ENCODE measurements at regions not wholly inside any gene's neighbourhood (a gene's known extent, or its start where the extent isn't known, plus 50 kb on each side); places are given as distances from the start of the nearest gene placed in this dataset.

- Histone ChIP-seq H3K4me3 (ENCODE audit: insufficient read depth, low read length, poor library complexity, severe bottlenecking) (no peak overlapping the region), H3K36me3 (ENCODE audit: low read length) (no peaks in the 10 kb centered on the region), H3K9ac (ENCODE audit: low read length) (no peak overlapping the region), H3K4me2 (ENCODE audit: low read depth, low read length, poor library complexity, severe bottlenecking) (no peak overlapping the region), H2AFZ (ENCODE audit: low read depth, low read length, severe bottlenecking) (no peak overlapping the region), H3K79me2 (ENCODE audit: insufficient read depth, low read length) (no peaks in the 10 kb centered on the region), H3K9me3 (ENCODE audit: insufficient read depth, low read length) (no peaks in the 10 kb centered on the region), H3K9me2 (replicated peaks; ENCODE audit: insufficient read depth, low read length) (no peaks in the 10 kb centered on the region), H3K27ac (ENCODE audit: low read depth, low read length) (no peak overlapping the region), H3K27me3 (ENCODE audit: low read length) (no peaks in the 10 kb centered on the region), H4K20me1 (ENCODE audit: low read depth, low read length) (no peaks in the 10 kb centered on the region), H3F3A (ENCODE audit: insufficient read depth) (no peaks in the 10 kb centered on the region)
- TF ChIP-seq CTCF (IDR thresholded peaks at IDR 0.05; ENCODE audit: insufficient read depth, low read length, poor library complexity, severe bottlenecking): no peak
- no peak for TF ChIP-seq EZH2phosphoT487 (conservative IDR thresholded peaks at IDR 0.05; ENCODE audit: low read length)
Observed at GRCh38 chr17:79241616-79242015, 167.0 kb downstream of the ENGASE start.

GRCh38 chr17:79239205-79239604, 164.6 kb downstream of the ENGASE start:
- no peak for TF ChIP-seq EZH2phosphoT487 (conservative IDR thresholded peaks at IDR 0.05; ENCODE audit: low read length)
- TF ChIP-seq CTCF (IDR thresholded peaks at IDR 0.05; ENCODE audit: insufficient read depth, low read length, poor library complexity, severe bottlenecking): no peak
- no peak overlapping the region for H3K4me2 ChIP-seq (ENCODE audit: low read depth, low read length, poor library complexity, severe bottlenecking)
- H3F3A ChIP-seq (ENCODE audit: insufficient read depth): no peaks in the 10 kb centered on the region
- H3K79me2 ChIP-seq (ENCODE audit: insufficient read depth, low read length): no peaks in the 10 kb centered on the region
- no peak overlapping the region for H3K27ac ChIP-seq (ENCODE audit: low read depth, low read length)
- H3K9ac ChIP-seq (ENCODE audit: low read length): no peak overlapping the region
- H3K4me3 ChIP-seq (ENCODE audit: insufficient read depth, low read length, poor library complexity, severe bottlenecking): no peak overlapping the region
- H3K27me3 ChIP-seq (ENCODE audit: low read length): no peaks in the 10 kb centered on the region
- no peaks in the 10 kb centered on the region for H3K36me3 ChIP-seq (ENCODE audit: low read length)
- no peaks in the 10 kb centered on the region for H4K20me1 ChIP-seq (ENCODE audit: low read depth, low read length)
- no peaks in the 10 kb centered on the region for H3K9me2 ChIP-seq (replicated peaks; ENCODE audit: insufficient read depth, low read length)
- no peak overlapping the region for H2AFZ ChIP-seq (ENCODE audit: low read depth, low read length, severe bottlenecking)
- H3K9me3 ChIP-seq (ENCODE audit: insufficient read depth, low read length): no peaks in the 10 kb centered on the region

- Histone ChIP-seq H4K20me1 (ENCODE audit: low read depth, low read length) (no peaks in the 10 kb centered on the region), H3K36me3 (ENCODE audit: low read length) (no peaks in the 10 kb centered on the region), H3K27me3 (ENCODE audit: low read length) (no peaks in the 10 kb centered on the region), H2AFZ (ENCODE audit: low read depth, low read length, severe bottlenecking) (no peak overlapping the region), H3K9ac (ENCODE audit: low read length) (no peak overlapping the region), H3F3A (ENCODE audit: insufficient read depth) (no peaks in the 10 kb centered on the region), H3K9me2 (replicated peaks; ENCODE audit: insufficient read depth, low read length) (no peaks in the 10 kb centered on the region), H3K79me2 (ENCODE audit: insufficient read depth, low read length) (no peaks in the 10 kb centered on the region), H3K27ac (ENCODE audit: low read depth, low read length) (no peak overlapping the region), H3K4me3 (ENCODE audit: insufficient read depth, low read length, poor library complexity, severe bottlenecking) (no peak overlapping the region), H3K4me2 (ENCODE audit: low read depth, low read length, poor library complexity, severe bottlenecking) (no peak overlapping the region), H3K9me3 (ENCODE audit: insufficient read depth, low read length) (no peaks in the 10 kb centered on the region)
- no peak for TF ChIP-seq EZH2phosphoT487 (conservative IDR thresholded peaks at IDR 0.05; ENCODE audit: low read length)
Observed at GRCh38 chr17:79237448-79238053, 162.9 kb downstream of the ENGASE start.

GRCh38 chr17:79235808-79236207, 161.2 kb downstream of the ENGASE start:
- Histone ChIP-seq H2AFZ (ENCODE audit: low read depth, low read length, severe bottlenecking) (no peak overlapping the region), H3K9me2 (replicated peaks; ENCODE audit: insufficient read depth, low read length) (no peaks in the 10 kb centered on the region), H3K9me3 (ENCODE audit: insufficient read depth, low read length) (no peaks in the 10 kb centered on the region), H3F3A (ENCODE audit: insufficient read depth) (no peaks in the 10 kb centered on the region), H4K20me1 (ENCODE audit: low read depth, low read length) (no peaks in the 10 kb centered on the region), H3K4me2 (ENCODE audit: low read depth, low read length, poor library complexity, severe bottlenecking) (no peak overlapping the region), H3K4me3 (ENCODE audit: insufficient read depth, low read length, poor library complexity, severe bottlenecking) (no peak overlapping the region), H3K9ac (ENCODE audit: low read length) (no peak overlapping the region), H3K27ac (ENCODE audit: low read depth, low read length) (no peak overlapping the region), H3K36me3 (ENCODE audit: low read length) (no peaks in the 10 kb centered on the region), H3K79me2 (ENCODE audit: insufficient read depth, low read length) (no peaks in the 10 kb centered on the region), H3K27me3 (ENCODE audit: low read length) (no peaks in the 10 kb centered on the region)
- TF ChIP-seq EZH2phosphoT487 (conservative IDR thresholded peaks at IDR 0.05; ENCODE audit: low read length) (no peak), CTCF (IDR thresholded peaks at IDR 0.05; ENCODE audit: insufficient read depth, low read length, poor library complexity, severe bottlenecking) (no peak)

Data from SU-DHL-6 (cell line).